ENCODE measurements at regions not wholly inside any gene's neighbourhood (a gene's known extent, or its start where the extent isn't known, plus 50 kb on each side); places are given as distances from the start of the nearest gene placed in this dataset.

DNA sequence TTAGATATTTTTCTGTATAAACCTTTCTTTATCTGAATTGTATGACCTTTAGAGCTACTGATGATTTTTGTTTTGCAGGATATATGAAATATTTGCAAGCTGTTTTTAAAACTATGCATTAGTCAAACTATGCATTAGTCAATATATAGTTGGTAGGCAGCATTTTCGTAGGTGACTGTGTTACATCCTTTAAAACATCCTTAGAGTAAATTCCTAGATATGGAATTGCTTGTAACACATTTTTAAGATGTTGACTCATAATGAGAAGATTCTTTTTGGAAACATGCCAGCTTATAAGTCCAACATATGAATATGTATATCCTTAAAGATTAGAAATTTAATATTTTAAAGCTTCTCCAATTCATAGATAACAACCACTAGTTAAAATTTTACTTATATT lies 1768.5 kb downstream of the PCDH7 start:
- DNase-seq = no peak

DNA sequence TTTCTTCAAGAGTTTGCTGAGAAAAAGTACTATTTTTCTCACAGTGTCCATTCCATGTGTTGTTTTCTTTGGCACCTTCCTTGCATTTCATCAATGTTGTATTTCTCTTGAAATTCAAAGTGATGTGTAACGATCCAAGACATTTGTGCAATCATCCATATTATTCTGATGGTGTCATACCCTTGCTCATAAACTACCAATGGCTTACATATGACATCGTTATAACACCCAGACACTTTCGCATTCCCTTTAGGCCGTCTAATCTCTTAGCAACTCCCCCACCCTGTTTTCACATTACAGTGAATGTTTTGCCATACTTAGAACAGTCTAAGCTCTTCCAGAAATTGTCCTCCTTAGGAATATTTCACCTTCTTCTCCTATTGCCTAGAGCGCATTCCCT lies 1779.0 kb downstream of the PCDH7 start:
- DNase-seq = no peak

DNA sequence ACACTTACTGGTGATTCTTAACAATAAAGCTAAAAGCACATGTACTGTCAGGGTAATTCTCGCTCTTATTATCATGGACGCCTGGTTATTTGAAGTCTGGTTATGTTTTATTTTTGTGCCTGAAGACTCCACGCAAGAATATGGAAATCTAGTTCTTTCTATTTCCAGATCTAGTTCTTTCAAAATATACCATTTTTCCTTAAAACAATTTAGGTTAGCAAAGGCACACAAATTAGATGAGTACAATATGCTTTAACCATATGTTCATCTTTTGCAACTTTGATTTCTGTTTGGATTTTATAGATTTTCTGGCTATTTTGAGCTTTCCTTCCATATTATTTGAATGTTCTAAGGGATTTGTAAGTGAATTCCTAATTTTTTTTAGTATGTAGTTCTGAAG lies 1783.1 kb downstream of the PCDH7 start:
- no peak for DNase-seq

DNA sequence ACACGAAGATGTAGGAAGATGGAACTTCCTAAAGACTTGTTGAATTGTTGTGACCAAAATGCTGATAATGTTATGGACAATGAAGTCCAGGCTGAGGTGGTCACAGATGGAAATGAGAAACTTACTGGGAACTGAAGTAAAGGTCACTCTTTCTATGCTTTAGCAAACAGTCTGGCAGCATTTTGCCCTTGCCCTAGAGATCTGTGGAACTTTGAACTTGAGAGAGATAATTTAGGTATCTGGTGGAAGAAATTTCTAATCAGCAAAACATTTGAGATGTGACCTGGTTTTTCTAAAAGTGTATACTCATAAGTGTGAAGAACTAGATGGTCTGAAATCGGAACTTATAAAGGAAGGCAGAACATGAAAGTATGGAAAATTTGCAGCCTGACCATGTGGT lies 1785.9 kb downstream of the PCDH7 start:
- no peak for DNase-seq

DNA sequence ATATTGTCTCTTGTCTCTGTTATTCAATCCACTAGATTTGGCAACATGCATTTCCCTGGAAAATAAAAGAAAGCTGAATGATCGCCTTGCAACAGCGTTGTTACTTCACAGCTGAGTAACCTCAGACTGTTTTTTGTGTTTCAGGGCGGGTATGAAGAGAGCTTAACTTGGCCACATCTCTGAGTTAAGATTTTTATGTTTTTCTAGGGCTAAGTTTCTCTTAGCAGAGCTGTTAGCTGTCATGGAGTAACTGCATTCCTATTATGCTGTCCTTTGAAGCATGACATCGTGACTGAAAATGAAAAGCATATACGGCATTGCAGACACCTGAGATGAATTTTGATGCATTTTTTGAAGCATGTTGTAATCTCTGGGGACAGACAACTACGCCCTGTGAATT lies 1798.9 kb downstream of the PCDH7 start:
- DNase-seq = no peak

DNA sequence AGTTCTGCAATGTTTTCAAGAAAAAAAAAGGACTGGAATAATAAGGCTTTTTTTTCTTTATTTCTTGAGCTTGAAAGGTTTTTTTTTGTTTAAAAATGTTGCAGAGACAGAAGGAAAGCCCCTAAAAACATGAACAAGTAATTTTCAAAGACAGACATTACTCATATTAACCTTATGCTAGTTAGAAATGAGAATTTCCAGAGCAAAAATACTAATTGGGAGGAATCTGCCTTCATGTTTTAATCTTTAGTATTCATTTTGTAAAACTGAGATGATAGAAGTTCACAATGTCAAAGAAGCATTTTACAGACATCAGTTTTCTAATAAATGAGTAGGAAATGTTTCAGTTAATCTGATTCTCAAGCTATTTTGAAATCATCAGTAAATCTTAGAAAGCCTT lies 1805.3 kb downstream of the PCDH7 start:
- no peak for DNase-seq

DNA sequence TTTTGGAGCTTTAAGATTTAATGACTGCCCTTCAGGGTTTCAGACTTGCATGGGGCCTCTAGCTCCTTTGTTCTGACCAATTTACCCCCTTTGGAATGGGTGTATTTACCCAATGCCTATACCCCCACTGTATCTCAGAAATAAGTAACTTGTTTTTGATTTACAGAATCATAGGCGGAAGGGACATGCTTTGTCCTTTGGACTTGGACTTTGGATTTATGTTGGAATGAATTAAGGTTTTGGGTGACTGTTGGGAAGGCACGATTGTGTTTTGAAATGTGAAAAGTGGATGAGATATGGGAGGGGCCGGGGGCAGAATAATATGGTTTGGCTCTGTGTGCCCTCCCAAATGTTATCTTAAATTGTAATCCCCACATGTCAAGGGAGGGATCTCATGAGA lies 1824.7 kb downstream of the PCDH7 start:
- DNase-seq = no peak

DNA sequence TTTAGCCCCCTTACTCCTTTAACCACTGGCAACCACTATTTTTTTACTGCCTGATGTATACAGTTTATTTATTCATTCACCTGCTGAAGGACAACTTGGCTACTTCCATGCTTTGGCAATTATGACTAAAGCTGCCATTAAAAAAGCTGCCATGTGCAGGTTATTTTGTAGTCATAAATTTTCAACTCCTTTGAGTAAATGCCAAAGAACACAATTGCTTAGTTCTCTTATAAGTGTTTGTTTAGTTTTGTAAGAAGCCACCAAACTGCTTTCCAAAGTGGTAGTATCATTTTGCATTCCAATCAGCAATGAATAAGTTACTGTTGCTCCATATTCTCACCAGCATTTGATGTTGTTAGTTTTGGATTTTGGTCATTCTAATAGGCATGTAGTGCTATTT lies 1831.8 kb downstream of the PCDH7 start:
- DNase-seq = no peak

DNA sequence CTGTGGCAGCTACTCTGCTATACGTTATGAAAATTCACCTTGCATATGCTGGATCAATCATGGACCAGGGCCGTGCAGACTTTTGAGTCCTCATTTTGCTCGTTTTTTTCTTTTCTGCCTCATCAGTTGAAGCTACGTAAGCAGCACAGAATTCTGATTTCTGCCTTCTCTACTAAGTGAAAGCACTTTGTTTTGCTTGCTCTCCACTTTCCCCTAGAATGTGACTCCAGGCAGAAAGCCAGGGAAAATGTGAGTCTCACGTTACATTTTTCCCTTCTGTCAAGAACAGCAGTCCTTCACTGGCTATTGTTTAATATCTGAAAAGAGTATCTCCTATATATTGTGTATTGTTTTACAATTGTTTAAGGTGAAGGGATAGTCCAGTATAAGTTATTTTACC lies 1840.1 kb downstream of the PCDH7 start:
- DNase-seq = no peak

DNA sequence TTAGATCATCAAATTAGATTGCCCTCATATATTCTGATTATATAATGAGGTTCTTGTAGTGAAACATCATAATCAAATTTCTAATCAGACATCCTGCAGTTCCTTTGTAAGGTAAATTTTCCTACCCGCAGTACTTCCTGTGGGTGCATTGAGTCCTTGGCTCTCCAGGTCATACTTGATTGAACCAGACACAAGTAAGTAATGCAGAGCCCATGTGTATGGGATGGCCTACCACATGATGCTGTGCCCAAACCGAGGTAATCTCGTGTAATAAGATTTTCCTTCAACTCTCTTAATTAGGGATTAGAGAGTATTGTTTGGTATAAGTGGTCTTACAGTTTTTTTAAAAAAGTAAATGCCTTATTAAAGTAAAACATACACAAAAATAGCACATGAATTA lies 1841.8 kb downstream of the PCDH7 start:
- DNase-seq = no peak

DNA sequence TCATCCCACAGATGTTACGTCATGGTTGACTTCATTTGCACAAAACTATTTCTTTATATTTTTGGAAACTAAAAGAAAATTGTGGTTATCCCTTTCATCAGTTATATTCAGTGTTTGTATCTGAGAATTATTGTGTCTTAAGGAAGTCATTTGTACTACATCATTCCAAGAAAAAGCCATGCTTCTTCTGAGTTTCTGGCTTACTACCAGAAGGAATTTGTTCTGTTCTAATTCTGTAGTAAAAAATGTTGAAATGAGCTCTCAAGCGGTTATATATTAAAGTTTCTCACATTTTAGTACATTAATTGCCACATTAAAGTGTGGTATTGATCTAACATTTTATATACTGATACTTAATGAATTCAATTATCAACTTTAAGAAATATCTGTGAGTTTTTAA lies 1844.5 kb downstream of the PCDH7 start:
- DNase-seq = no peak

DNA sequence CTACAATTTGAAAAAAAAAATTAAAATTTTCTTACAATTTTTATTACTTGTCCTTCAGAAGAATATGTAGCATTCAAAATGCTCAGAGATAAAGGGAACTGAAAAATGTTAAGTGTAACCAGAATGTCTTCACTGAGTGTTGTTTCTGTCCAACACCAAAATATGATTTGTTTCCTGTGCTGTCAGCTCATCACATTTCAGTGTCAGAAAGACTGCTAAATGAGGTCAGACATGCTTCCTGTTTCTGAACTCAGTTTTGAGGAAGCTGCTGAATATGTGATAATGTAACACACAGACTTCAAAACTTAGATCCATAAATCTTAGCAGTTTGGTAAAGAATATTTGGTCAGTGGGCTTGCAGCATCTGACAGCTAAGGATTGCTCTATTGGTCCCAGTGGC lies 1849.7 kb downstream of the PCDH7 start:
- no peak for DNase-seq

DNA sequence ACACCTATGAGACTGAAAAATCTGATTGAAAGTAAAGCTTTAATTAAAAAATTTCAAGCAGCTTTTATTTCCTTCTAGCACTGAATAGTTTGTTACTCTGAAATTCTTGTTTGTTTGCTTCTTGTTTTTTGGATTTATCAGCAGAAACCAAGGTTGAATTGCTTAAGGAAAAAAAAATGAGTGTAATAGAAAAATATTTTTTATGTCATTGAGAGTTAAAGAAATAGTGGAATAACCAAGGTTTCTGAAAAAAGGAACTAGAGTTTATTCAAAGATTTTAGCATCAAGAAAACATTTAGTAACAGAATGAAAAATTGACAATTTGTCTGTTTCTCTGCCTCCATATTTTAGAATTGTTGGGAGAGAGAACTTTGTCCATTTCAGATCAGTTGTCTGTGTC lies 1852.2 kb downstream of the PCDH7 start:
- no peak for DNase-seq

DNA sequence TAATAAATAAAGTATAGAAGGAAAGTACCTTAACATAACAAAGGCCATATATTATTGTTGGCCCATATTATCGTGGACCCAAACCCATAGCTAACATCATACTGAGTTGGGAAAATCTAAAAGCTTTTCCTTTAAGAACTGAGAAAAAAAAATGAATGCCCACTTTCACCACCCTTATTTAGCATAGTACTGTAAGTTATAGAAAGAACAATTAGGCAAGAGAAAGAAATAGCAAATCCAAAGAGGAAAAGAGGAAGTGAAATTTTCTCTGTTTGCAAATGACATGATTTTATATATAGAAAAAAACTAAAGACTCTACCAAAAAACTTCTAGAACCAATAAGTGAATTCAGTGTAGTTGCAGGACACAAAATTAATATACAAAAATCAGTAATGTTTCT lies 1854.6 kb downstream of the PCDH7 start:
- no peak for DNase-seq

DNA sequence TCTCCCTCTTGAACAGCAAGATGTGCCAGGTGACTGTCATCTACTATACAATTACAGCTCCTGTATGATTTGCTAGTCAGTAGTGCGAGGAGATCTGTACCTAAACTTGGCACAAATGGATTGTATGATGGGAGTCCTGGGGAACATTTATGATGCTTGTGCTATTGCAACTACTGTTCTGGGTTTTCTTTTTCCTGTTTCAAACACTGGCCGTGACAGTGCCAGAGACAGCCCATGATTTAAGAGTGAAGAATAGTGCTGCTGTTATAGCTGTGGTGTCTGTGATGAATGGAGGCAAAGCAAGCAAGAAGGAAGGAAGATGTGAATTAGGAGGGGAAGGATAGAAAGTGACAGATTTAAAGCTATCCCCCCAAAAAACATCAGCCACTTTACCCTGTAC lies 1868.9 kb downstream of the PCDH7 start:
- DNase-seq = no peak

DNA sequence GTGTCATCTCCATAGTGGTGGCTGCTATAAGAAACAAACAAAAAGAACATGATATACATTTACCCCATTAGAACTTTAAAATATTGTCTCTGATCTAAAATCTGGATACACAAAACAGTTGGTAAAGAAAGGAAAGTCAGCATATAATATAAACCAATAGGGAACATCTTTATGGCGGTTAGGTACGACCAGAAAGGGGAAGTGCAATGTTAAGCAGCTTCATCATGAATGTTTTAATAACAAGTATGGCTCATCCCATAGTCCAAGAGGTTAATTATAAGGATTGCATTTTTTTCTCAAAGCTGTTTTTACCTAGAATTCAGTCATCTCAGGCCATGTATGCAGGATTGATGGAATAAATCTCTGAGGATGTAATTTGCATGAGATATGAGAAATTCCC lies 1869.7 kb downstream of the PCDH7 start:
- DNase-seq = no peak

DNA sequence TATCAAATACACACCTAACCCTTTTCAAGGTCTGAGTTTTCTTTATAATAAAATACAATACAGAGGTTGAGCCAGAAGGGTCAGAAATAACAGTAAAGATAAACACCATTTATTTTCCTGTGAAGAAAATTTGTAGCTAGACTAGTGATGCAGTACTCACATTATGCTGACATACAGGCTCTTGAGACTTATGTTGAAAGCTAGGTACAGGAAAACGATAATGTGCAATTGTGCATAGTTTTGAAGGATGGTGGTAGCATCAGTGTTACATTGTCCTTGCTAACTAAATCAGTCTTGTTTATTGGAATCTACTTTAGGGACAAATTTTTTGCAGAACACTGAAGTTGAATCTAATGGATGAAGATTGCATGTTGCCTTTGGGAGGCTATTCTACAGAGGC lies 1877.2 kb downstream of the PCDH7 start:
- DNase-seq = no peak

DNA sequence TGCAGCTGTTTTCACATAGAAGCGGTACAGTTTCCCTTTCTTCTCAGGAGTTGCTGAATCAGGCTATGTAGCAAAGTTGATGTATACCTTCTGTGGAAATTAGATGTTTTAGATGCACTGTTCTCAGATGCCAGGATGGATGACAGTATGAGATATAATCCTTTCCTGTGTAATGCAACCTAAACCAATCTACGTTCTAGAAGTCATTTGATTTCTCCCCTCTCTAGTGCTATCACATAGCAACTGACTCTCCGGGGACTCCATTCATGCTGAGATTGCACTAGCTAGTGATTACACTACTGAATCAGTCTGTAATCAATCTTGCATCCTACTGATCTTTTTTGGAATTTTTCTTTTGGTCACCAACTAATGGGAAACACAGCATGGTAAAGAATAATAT lies 1881.7 kb downstream of the PCDH7 start:
- DNase-seq = no peak

DNA sequence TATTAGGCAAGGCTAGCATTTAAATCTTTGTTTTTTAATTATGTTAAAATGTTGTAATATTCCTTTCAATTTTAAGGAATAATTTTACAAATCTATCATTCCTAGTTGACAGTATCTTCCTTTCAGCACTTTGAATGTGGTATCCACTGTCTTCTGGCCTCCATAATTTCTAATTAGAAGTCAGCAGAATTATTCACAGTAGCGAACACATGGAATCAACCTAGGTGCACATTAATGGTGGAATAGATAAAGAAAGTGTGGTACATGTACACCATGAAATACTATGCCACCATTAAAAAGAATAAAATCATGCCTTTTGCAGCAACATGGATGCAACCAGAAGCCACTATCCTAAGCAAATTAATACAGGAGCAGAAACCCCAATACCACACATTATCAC lies 1887.8 kb downstream of the PCDH7 start:
- no peak for DNase-seq

DNA sequence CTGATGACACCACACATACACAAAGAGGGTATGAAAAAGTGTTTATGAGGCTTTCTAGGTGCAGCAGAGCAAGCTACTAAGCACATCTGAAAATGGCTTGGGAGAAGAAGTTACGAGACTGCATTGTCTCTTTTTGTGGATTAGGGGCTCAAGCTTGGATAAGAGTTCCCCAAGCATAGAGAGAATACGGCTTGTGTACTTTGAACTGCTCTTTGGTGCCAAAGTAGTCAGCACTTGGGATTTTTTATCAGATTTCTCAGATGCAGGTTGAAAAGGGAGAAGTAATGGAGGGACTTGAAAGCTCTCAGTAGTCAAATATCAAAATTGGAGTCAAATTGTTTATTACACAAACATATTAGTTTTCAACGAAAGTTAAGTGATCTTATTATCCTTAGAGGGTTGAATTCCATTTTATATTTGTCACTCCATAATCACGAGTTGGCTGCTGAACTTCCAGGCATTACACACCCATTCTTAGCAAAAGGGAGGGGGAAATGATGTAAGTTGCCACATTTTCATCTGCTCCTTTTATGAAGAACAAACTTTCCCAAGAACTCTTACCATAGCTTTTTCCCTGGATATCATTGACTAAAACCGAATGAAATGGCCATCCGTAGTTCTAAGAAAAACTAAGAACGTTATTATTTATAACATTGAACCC lies 1904.9 kb downstream of the PCDH7 start:
- DNase-seq = no peak

DNA sequence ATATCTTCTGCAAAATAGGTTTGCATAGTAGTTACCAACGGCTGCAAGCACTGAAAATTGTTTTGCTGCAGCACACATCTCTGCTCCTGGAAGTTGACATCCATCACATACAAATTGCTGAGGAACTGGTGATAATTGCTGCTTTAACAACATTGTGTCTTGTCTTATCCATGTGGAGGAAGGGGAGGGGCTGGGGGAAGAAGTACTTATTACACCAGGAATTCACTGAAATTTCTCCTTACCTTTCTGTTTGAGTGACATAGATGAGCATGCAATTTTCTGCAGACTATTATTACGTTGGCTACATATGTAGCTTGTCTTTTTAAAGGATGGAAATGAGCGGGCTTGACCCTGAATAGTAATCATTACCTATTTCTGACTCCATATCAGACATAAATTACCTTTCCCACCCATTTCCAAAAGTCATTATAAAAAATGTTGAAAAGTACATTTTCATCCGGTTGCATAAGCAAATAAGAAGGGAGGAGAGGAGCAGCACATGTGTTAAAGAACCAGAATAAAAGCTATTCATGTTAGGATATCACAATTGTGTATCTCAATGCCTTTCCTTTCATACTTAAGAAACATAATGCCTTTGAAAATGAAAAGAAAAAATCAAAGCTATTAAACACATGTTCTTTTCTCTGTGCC lies 1905.6 kb downstream of the PCDH7 start:
- DNase-seq = no peak

DNA sequence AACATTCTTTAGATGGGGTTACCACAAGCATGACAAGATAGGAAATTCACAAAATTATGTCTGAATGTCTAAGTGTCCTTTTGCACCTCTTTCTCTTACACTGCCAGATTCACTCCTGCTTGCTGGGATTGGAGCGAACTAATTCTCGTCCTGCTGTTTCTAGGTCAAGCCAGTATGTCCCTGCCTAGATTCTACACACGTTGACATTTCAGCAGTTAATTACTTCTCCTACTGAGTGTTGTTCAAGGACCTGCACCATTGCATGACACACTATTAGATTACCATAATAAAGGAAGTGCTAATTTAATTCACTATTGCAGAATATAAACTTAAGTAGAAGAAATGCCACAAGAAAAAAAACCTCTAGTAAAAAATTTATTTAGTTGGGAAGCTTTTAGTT lies 1911.7 kb downstream of the PCDH7 start:
- no peak for DNase-seq

DNA sequence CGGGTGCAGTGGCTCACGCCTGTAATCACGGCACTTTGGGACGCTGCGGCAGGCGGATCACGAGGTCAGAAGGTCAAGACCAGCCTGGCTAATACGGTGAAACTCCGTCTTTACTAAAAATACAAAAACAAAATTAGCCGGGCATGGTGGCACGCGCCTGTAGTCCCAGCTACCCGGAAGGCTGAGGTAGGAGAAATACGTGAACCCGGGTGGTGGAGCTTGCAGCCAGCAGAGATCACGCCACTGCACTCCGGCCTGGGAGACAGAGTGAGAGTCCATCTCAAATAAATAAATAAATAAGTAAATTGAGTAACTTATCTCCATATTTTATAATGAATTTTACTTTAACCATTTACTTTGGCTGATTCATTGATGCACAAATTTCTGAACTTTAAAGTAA lies 1913.3 kb downstream of the PCDH7 start:
- no peak for DNase-seq

DNA sequence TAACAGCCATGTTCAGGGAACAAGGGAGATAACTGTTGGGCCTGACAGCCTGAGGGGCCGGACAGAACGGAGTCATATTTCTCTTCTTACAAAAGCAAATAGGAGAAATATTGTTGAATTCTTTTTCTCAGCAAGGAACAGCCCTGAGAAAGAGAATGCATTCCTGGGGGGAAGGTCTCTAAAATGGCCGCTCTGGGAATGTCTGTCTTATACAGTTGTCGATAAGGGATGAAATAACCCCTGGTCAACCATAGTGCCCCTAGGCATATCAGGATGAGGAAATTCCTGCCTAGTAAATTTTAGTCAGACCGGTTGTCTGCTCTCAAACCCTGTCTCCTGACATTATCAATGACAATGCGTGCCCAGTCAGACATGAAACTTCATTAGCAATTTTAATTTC lies 1925.5 kb downstream of the PCDH7 start:
- DNase-seq = no peak

DNA sequence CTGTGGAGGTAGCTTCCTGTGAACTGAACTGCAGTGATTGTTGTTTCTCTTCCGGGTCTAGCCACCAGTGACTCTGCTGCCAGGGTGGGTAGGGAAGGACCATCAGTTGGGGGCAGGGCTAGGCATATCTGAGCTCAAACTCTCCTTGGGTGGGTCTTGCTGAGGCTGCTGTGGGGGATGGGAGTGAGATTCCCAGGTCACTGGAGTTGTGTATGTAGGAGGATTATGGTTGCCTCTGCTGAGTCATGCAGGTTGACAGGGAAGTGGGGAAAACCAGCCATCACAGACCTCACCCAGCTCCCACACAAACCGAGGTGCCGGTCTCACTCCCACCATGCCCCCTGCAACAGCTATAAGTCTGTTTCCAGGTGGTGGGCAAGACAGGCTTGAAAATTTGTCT lies 1937.8 kb downstream of the PCDH7 start:
- no peak for DNase-seq

Measured in stimulated activated CD4-positive, alpha-beta T cell treated with anti-CD3 and anti-CD28 coated beads, Interleukin-4, amount 100 ng/mL, for 4 hours (primary cell).